Caco-2 (cell line): ENCODE measurements at regions not wholly inside any gene's neighbourhood (a gene's known extent, or its start where the extent isn't known, plus 50 kb on each side); places are given as distances from the start of the nearest gene placed in this dataset.

ENCODE experiments used
- BruUV-seq: library from RNA; stranded (reverse); fragments of 400-500 nt; replicated peaks from 2 replicates; lab custom pipeline; 2021; lab: Mats Ljungman, UMichigan
- CTCF ChIA-PET: fragments of 300-600 bp; sonication (Branson Sonifier 250); formaldehyde crosslinking; loops from one replicate; lab custom pipeline; 2022; ENCODE audit warnings: antibody characterized with exemption; lab: Charles Lee
- POLR2A ChIA-PET: fragments of 300-600 bp; sonication (Branson Sonifier 250); formaldehyde crosslinking; loops from one replicate; lab custom pipeline; 2022; ENCODE audit warnings: antibody characterized with exemption; lab: Charles Lee
- DNase-seq, 2 experiments: peaks; one replicate each; pipeline versions ENCODE4 v3.0.0 to v3.0.0-alpha.2; 2020 to 2022
- H3K27me3 ChIP-seq: replicated peaks from 2 replicates; pipeline ENCODE4 v1.6.0; 2011; ENCODE audit warnings: low read length; ENCODE audit not compliant: control insufficient read depth, insufficient read depth
- H3K36me3 ChIP-seq: 2 replicates; pipeline ENCODE4 v1.5.1; 2011; ENCODE audit warnings: low read length; ENCODE audit not compliant: control insufficient read depth, insufficient read depth
- H3K4me1 ChIP-seq: fragments of 250-450 bp; sonication (Bioruptor Pico); 2 replicates; pipeline ENCODE4 v1.5.1; 2020; ENCODE audit warnings: mild to moderate bottlenecking
- H3K4me3 ChIP-seq: 2 replicates; pipeline ENCODE4 v1.5.1; 2011; ENCODE audit warnings: low read depth, mild to moderate bottlenecking, control low read depth, low read length
- H3K9me3 ChIP-seq: fragments of 250-450 bp; sonication (Bioruptor Pico); 2 replicates; pipeline ENCODE4 v1.5.1; 2020; ENCODE audit warnings: mild to moderate bottlenecking, moderate library complexity
- H3K27ac Mint-ChIP-seq: one replicate; pipeline ENCODE4 v1.8.0; 2022; ENCODE audit warnings: mixed read lengths; ENCODE audit not compliant: unreplicated experiment
- H3K27me3 Mint-ChIP-seq: one replicate; pipeline ENCODE4 v1.8.0; 2022; ENCODE audit warnings: mixed read lengths; ENCODE audit not compliant: insufficient read depth, unreplicated experiment
- H3K36me3 Mint-ChIP-seq: one replicate; pipeline ENCODE4 v1.8.0; 2022; ENCODE audit warnings: mild to moderate bottlenecking, mixed read lengths; ENCODE audit not compliant: insufficient read depth, unreplicated experiment
- H3K4me1 Mint-ChIP-seq: one replicate; pipeline ENCODE4 v1.8.0; 2022; ENCODE audit warnings: low read depth, mixed read lengths; ENCODE audit not compliant: unreplicated experiment
- H3K4me3 Mint-ChIP-seq: one replicate; pipeline ENCODE4 v1.8.0; 2022; ENCODE audit warnings: mild to moderate bottlenecking, moderate library complexity, mixed read lengths; ENCODE audit not compliant: unreplicated experiment
- H3K9me3 Mint-ChIP-seq: one replicate; pipeline ENCODE4 v1.8.0; 2022; ENCODE audit warnings: mixed read lengths; ENCODE audit not compliant: unreplicated experiment
- intact Hi-C: fragments of 100-400 bp; cut with micrococcal nuclease; formaldehyde crosslinking; loops from one replicate; pipeline ENCODE4 v1.10.0; 2022; ENCODE audit not compliant: unreplicated experiment
- TF ChIP-seq, protein P1 (sequence below), 2 experiments: fragments of 200-600 bp in 1 of 2; IDR thresholded peaks; 1 replicate in 1 of 2; 2 replicates in 1 of 2; pipeline versions ENCODE4 v1.5.1 to v1.8.0; 2011 to 2022; ENCODE audit warnings: antibody characterized with exemption in 1 of 2, control low read depth in 1 of 2, inconsistent platforms in 1 of 2, low read depth in 1 of 2, low read length in 1 of 2, mild to moderate bottlenecking in 1 of 2, moderate library complexity in 1 of 2; ENCODE audit not compliant: insufficient read depth in 1 of 2, severe bottlenecking in 1 of 2, unreplicated experiment in 1 of 2

- Mint-ChIP-seq H3K36me3 (no peaks in the 10 kb centered on the region), H3K4me3 (no peak overlapping the region), H3K27me3 (peaks cover 9% of the 10 kb centered on the region), H3K27ac (no peak overlapping the region), H3K4me1 (no peaks in the 10 kb centered on the region), H3K9me3 (no peaks in the 10 kb centered on the region)
- no peaks in the 10 kb centered on the region; the same call in 1 of the 2 replicates for H3K4me1 ChIP-seq
- intact Hi-C loops: loop anchor here (5.0 to 10.0 kb wide), 2 partner anchors 718 to 861 kb away; partner anchors contain the start of gene TNFSF15
- ChIA-PET POLR2A (no interaction called here), CTCF (no interaction called here)
- H3K27me3 ChIP-seq: no peaks in the 10 kb centered on the region
- no peaks in the 10 kb centered on the region for H3K9me3 ChIP-seq
- DNase-seq: no peak
- no TSS peak for BruUV-seq
- no peaks in the 10 kb centered on the region for H3K36me3 ChIP-seq
- TF ChIP-seq, protein P1, sequence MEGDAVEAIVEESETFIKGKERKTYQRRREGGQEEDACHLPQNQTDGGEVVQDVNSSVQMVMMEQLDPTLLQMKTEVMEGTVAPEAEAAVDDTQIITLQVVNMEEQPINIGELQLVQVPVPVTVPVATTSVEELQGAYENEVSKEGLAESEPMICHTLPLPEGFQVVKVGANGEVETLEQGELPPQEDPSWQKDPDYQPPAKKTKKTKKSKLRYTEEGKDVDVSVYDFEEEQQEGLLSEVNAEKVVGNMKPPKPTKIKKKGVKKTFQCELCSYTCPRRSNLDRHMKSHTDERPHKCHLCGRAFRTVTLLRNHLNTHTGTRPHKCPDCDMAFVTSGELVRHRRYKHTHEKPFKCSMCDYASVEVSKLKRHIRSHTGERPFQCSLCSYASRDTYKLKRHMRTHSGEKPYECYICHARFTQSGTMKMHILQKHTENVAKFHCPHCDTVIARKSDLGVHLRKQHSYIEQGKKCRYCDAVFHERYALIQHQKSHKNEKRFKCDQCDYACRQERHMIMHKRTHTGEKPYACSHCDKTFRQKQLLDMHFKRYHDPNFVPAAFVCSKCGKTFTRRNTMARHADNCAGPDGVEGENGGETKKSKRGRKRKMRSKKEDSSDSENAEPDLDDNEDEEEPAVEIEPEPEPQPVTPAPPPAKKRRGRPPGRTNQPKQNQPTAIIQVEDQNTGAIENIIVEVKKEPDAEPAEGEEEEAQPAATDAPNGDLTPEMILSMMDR (IDR thresholded peaks at IDR 0.05; ENCODE audit: insufficient read depth in 1 of 2, low read depth in 1 of 2, low read length in 1 of 2, severe bottlenecking in 1 of 2, unreplicated experiment in 1 of 2): no peak
- no peak overlapping the region for H3K4me3 ChIP-seq
Measured at GRCh38 chr9:115522912-115523311, 405.0 kb upstream of the TNC start.

DNA sequence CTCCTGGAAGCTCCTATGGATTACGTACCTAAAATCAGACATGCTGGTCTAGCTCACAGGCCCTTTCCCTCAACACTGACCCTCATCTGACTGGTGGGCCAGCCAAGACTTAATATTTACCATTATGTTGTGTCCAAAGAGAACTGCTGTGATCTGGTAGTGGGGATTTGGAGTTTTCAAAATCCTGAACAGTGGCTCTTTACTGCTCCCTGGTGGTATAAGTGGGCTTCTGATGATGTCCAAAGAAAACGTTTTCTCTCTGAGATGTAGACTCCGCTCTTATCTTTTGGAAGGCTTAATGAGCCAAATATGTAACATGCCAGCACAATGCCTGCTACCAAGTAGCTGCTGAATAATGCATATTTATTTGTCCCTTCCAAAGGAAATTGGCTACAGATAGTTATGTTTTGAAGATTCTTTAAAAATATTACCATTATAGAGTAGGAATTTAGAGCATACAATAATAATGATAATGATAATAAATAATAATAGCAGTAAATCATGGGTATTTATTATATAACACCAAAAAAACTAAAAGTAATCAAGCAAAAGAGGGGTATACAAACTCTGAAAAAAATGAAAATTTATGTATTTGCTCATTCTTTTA lies 406.6 kb upstream of the TNC start:
- Mint-ChIP-seq H3K9me3 (no peaks in the 10 kb centered on the region), H3K4me1 (no peaks in the 10 kb centered on the region), H3K27me3 (peaks cover 6% of the 10 kb centered on the region), H3K36me3 (no peaks in the 10 kb centered on the region), H3K4me3 (no peak overlapping the region), H3K27ac (no peak overlapping the region)
- intact Hi-C loops: loop anchor here (1.0 to 10.0 kb wide), 9 partner anchors 30 to 862 kb away; partner anchors contain the start of gene TNFSF15
- ChIA-PET CTCF (no interaction called here), POLR2A (no interaction called here)
- Histone ChIP-seq H3K4me3 (no peak overlapping the region), H3K27me3 (no peaks in the 10 kb centered on the region), H3K36me3 (no peaks in the 10 kb centered on the region), H3K9me3 (no peaks in the 10 kb centered on the region), H3K4me1 (no peaks in the 10 kb centered on the region; the same call in 1 of the 2 replicates)
- TF ChIP-seq, protein P1 (IDR thresholded peaks at IDR 0.05; ENCODE audit: insufficient read depth in 1 of 2, low read depth in 1 of 2, low read length in 1 of 2, severe bottlenecking in 1 of 2, unreplicated experiment in 1 of 2): peak; percentile 62 to 68
- BruUV-seq: no TSS peak
- peak in 1 of 2 experiments; percentile 64 for DNase-seq

GRCh38 chr9:115525111-115526058 lies 407.4 kb upstream of the TNC start:
- TF ChIP-seq, protein P1 (IDR thresholded peaks at IDR 0.05; ENCODE audit: insufficient read depth in 1 of 2, low read depth in 1 of 2, low read length in 1 of 2, severe bottlenecking in 1 of 2, unreplicated experiment in 1 of 2): no peak
- no peak for DNase-seq
- H3K36me3 ChIP-seq: no peaks in the 10 kb centered on the region
- H3K27ac Mint-ChIP-seq: no peak overlapping the region
- CTCF ChIA-PET: no interaction called here
- intact Hi-C loops: loop anchor here (2.0 to 10.0 kb wide), 4 partner anchors 31 to 721 kb away; partner anchors contain the start of gene TNFSF15
- no peaks in the 10 kb centered on the region for H3K27me3 ChIP-seq
- peaks cover 6% of the 10 kb centered on the region for H3K27me3 Mint-ChIP-seq
- no peaks in the 10 kb centered on the region for H3K4me1 Mint-ChIP-seq
- POLR2A ChIA-PET: no interaction called here
- no peaks in the 10 kb centered on the region; the same call in 1 of the 2 replicates for H3K4me1 ChIP-seq
- no peaks in the 10 kb centered on the region for H3K9me3 Mint-ChIP-seq
- BruUV-seq: no TSS peak
- no peaks in the 10 kb centered on the region for H3K36me3 Mint-ChIP-seq
- H3K4me3 ChIP-seq: no peak overlapping the region
- no peaks in the 10 kb centered on the region for H3K9me3 ChIP-seq
- no peak overlapping the region for H3K4me3 Mint-ChIP-seq
